ENCODE measurements at regions not wholly inside any gene's neighbourhood (a gene's known extent, or its start where the extent isn't known, plus 50 kb on each side); places are given as distances from the start of the nearest gene placed in this dataset.

GRCh38 chr1:34452451-34452850 is 275.7 kb downstream of the C1orf94 start:
- Mint-ChIP-seq H3K27ac (no peak overlapping the region), H3K9me3 (peaks cover 0 to 3% (median 0%) of the 10 kb centered on the region in 7 donors), H3K4me1 (no peaks in the 10 kb centered on the region), H3K4me3 (no peak overlapping the region), H3K27me3 (ENCODE audit: low read depth in 3 of 3) (peaks cover 0 to 8% (median 4%) of the 10 kb centered on the region in 3 donors), H3K36me3 (no peaks in the 10 kb centered on the region)
- Histone ChIP-seq H3K27me3 (ENCODE audit: control insufficient read depth in 2 of 2, insufficient read depth in 2 of 2, low read length in 2 of 2) (no peaks in the 10 kb centered on the region), H3K4me2 (replicated peaks; ENCODE audit: extremely low read depth, low read length, poor library complexity, severe bottlenecking) (no peak overlapping the region), H3K36me3 (replicated peaks in 1 of 2; ENCODE audit: control insufficient read depth in 1 of 2, insufficient read depth in 2 of 2, low read length in 2 of 2) (no peaks in the 10 kb centered on the region), H3K27ac (ENCODE audit: low read depth in 1 of 2, low read length in 2 of 2) (no peak overlapping the region), H3K9ac (ENCODE audit: insufficient read depth, low read length, poor library complexity, severe bottlenecking) (no peak overlapping the region), H3K9me3 (replicated peaks in 1 of 2; ENCODE audit: control insufficient read depth in 1 of 2, insufficient read depth in 1 of 2, low read length in 2 of 2) (no peaks in the 10 kb centered on the region), H4K20me1 (ENCODE audit: insufficient read depth, low read length) (no peaks in the 10 kb centered on the region), H3K4me3 (replicated peaks in 1 of 3; ENCODE audit: low read depth in 2 of 3, low read length in 3 of 3) (no peak overlapping the region), H3K4me1 (ENCODE audit: control insufficient read depth in 1 of 2, insufficient read depth in 2 of 2, low read length in 2 of 2) (no peaks in the 10 kb centered on the region), H2AFZ (ENCODE audit: insufficient read depth, low read depth, low read length, poor library complexity, severe bottlenecking) (no peak overlapping the region), H3K79me2 (ENCODE audit: insufficient read depth, low read length) (no peaks in the 10 kb centered on the region)
- intact Hi-C loops (cut with micrococcal nuclease), result no loop called here
- 100% methylated on average over 1 of the region's 2 CpGs for WGBS (ENCODE audit: insufficient coverage)
- TF ChIP-seq CTCF (IDR thresholded peaks at IDR 0.05), result no peak
- DNase-seq, result no peak

- Histone ChIP-seq H3K4me1 (ENCODE audit: control insufficient read depth in 1 of 2, insufficient read depth in 2 of 2, low read length in 2 of 2) (no peaks in the 10 kb centered on the region), H3K4me3 (replicated peaks in 1 of 3; ENCODE audit: low read depth in 2 of 3, low read length in 3 of 3) (no peak overlapping the region), H3K79me2 (ENCODE audit: insufficient read depth, low read length) (no peaks in the 10 kb centered on the region), H2AFZ (ENCODE audit: insufficient read depth, low read depth, low read length, poor library complexity, severe bottlenecking) (no peak overlapping the region), H3K27me3 (ENCODE audit: control insufficient read depth in 2 of 2, insufficient read depth in 2 of 2, low read length in 2 of 2) (no peaks in the 10 kb centered on the region), H3K36me3 (replicated peaks in 1 of 2; ENCODE audit: control insufficient read depth in 1 of 2, insufficient read depth in 2 of 2, low read length in 2 of 2) (no peaks in the 10 kb centered on the region), H4K20me1 (ENCODE audit: insufficient read depth, low read length) (no peaks in the 10 kb centered on the region), H3K9me3 (replicated peaks in 1 of 2; ENCODE audit: control insufficient read depth in 1 of 2, insufficient read depth in 1 of 2, low read length in 2 of 2) (no peaks in the 10 kb centered on the region), H3K9ac (ENCODE audit: insufficient read depth, low read length, poor library complexity, severe bottlenecking) (no peak overlapping the region), H3K27ac (ENCODE audit: low read depth in 1 of 2, low read length in 2 of 2) (no peak overlapping the region), H3K4me2 (replicated peaks; ENCODE audit: extremely low read depth, low read length, poor library complexity, severe bottlenecking) (no peak overlapping the region)
- Mint-ChIP-seq H3K4me1 (no peaks in the 10 kb centered on the region), H3K9me3 (peaks cover 0 to 1% (median 0%) of the 10 kb centered on the region in 7 donors), H3K27me3 (ENCODE audit: low read depth in 3 of 3) (peaks cover 1 to 3% (median 3%) of the 10 kb centered on the region in 3 donors), H3K4me3 (no peak overlapping the region), H3K27ac (no peak overlapping the region), H3K36me3 (no peaks in the 10 kb centered on the region)
- no peak for DNase-seq
- no peak for TF ChIP-seq CTCF (IDR thresholded peaks at IDR 0.05)
- WGBS (ENCODE audit: insufficient coverage), result 81% methylated on average over 3 of the region's 7 CpGs
- intact Hi-C loops (cut with micrococcal nuclease), result no loop called here
Observed at GRCh38 chr1:34455121-34455520, 278.4 kb downstream of the C1orf94 start.
